Esophagus squamous epithelium (tissue), 4 donors: ENCODE measurements at regions not wholly inside any gene's neighbourhood (a gene's known extent, or its start where the extent isn't known, plus 50 kb on each side); places are given as distances from the start of the nearest gene placed in this dataset.

ENCODE experiments used
- POLR2A ChIP-seq, 4 donors: fragments of 450-650 bp; IDR thresholded peaks; one replicate each; pipeline ENCODE4 v1.6.1; 2017; ENCODE audit warnings: antibody characterized with exemption in 4 of 4, mild to moderate bottlenecking in 4 of 4, moderate library complexity in 3 of 4
- TF ChIP-seq, protein P1 (sequence below), 6 experiments: fragments of 450-650 bp in 4 of 6; fragments of 200-600 bp in 2 of 6; sonication (generic) in 2 of 6; IDR thresholded peaks; one replicate each; pipeline ENCODE4 v1.5.1; 2016 to 2019; ENCODE audit warnings: antibody characterized with exemption in 6 of 6, mild to moderate bottlenecking in 4 of 6, moderate library complexity in 4 of 6

DNA sequence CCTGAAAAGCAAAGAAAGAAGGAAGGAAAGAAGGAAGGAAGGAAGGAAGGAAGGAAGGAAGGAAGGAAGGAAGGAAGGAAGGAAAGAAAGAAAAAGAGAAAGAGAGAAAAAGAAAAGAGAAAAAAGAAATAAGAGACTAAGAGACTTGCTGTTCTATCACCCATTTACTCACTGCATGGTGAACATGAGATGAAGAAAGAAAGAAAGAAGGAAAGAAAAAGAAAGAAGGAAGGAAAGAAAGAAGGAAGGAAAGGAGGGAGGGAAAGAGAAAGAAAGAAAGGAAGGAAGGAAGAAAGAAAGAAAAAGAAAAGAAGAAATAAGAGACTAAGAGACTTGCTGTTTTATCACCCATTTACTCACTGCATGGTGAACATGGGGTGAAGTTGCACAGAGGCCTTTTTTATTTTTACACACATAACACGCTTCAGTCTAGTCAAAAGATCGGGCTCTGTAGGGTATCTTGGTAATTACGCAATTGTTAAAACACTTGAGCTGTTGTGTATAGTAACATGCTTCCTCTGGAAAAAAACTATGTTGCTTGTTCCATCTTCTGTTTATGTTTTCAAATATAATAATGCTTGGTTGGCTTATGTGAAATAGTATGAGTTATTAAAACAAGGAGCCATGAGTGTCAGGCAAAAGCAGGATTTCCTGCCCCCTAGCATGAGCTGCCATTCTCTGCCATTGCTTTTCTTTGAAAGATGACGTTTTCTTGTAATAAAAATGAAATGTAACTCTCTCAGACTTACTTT lies 119.3 kb upstream of the ZNF608 start:
- TF ChIP-seq, protein P1, sequence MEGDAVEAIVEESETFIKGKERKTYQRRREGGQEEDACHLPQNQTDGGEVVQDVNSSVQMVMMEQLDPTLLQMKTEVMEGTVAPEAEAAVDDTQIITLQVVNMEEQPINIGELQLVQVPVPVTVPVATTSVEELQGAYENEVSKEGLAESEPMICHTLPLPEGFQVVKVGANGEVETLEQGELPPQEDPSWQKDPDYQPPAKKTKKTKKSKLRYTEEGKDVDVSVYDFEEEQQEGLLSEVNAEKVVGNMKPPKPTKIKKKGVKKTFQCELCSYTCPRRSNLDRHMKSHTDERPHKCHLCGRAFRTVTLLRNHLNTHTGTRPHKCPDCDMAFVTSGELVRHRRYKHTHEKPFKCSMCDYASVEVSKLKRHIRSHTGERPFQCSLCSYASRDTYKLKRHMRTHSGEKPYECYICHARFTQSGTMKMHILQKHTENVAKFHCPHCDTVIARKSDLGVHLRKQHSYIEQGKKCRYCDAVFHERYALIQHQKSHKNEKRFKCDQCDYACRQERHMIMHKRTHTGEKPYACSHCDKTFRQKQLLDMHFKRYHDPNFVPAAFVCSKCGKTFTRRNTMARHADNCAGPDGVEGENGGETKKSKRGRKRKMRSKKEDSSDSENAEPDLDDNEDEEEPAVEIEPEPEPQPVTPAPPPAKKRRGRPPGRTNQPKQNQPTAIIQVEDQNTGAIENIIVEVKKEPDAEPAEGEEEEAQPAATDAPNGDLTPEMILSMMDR (IDR thresholded peaks at IDR 0.05) = no peak
- no peak for TF ChIP-seq POLR2A (IDR thresholded peaks at IDR 0.05)
